H54 (cell line): ENCODE measurements at regions not wholly inside any gene's neighbourhood (a gene's known extent, or its start where the extent isn't known, plus 50 kb on each side); places are given as distances from the start of the nearest gene placed in this dataset.

Experiments
- DNase-seq: peaks from one replicate; pipeline ENCODE4 v3.0.0; 2011; ENCODE audit warnings: low spot score, mixed read lengths; ENCODE audit not compliant: insufficient read length
- FAIRE-seq: peaks from 3 replicates; lab custom pipeline; 2011; peaks lifted over from hg19 to GRCh38; lab: Jason Lieb, UNC
- POLR2A ChIP-seq: IDR thresholded peaks from 2 replicates; pipeline ENCODE4 v1.6.1; 2011; ENCODE audit warnings: low read depth, mild to moderate bottlenecking, low read length

DNA sequence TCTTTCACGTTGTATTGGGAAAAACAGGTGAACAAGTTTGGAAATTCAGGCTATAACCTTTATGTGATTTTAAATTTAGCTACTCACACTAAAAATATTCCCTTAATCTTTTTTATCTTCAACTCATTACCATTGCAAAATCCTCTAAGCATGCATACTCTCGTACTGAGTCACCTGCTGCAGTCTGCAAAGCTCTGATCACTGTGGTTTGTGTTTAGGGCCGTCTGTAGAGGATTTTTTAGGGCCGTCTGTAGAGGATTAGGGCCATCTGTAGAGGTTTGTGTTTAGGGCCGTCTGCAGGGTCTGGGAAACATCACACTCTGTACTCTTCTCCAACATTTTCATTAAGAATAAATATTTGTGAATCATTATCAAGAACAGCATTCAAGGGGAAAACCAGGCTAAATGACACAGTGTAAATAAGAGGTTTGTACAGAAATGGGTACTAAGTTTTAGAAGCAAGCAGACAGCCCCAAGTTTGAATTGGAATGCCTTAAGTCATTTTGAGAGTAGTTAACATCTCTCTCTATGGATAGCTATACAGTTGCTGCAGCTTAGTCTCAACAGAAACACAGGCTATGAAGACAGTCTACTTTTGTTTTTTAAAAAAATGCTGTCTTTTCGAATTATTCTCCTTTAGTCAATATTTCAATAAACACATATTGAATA, 155.0 kb upstream of the TSLP start:
- no peak for TF ChIP-seq POLR2A
- FAIRE-seq: no peak
- peak; percentile 12 for DNase-seq

DNA sequence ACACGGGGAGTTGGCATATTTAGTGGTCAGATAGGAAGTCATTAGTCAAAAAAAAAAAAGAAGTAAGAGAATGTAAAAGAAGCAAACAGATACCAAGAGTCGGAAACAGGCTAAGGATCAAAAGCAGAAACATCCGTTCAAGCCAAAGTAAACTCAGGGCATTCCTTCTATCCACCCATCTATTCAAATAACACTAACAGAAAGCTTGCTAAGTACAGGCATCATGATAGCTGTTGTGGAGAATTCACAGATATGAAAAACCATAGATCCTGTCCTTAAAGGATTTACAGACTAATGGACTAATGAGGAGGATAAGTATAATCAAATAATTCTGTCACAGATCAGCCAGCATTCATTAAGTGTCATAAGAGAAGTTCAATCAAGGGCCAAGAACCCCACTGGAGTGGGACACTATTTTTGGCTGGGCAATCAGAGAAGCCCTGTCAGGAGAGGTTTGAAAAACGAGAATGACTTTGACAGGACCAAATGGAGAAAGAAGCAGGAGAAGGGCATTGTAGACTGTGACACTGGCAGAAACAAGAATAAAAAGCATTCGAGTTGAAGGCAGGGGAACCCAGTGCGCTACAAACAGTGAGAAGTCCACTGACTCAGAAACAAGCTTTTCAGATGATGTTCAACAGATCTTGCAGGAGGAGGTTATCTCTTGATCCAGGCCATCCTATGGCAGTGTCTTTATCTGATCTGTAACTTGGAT, 154.2 kb upstream of the TSLP start:
- no peak for DNase-seq

DNA sequence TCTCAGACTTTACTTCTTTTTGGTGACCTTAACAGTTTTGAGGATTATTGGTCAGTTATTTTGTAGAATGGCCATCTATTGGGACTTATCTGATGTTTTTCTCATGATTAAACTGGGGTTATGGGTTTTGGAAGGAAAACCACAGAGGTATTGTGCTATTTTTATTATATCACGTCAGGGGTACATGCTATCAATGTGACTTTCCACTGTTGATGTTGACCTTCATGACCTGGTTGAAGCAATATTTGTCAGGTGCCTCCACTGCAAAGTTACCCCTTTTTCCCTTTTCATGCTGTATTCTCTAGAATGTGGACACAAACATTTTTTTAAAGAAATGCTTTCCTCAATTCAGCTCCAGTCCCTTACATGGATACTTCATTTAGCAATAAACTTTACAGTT, 152.8 kb upstream of the TSLP start:
- no peak for DNase-seq
- no peak for FAIRE-seq
- no peak for TF ChIP-seq POLR2A

More for the DNA sequence above, 154.2 kb upstream of the TSLP start:
- no peak for TF ChIP-seq POLR2A
- peak; percentile 11 for FAIRE-seq

DNA sequence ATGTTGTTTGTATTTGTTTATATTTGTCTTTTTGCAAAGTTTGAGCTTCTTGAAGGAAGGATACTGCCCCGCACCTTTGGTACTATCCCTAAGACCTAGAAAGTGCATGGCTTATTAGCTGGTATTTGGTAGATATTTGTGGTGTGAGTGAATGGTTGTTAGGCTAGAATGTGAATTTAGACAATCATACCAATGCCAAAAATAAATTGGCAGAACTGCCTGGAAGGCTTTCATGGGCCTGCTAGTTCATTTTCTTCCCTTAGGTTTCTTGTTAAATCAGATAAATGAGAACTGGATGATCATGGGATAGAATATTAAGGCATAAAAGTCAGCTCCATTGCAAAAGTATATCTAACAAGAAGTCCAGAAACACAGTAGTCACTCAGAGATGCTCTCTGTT, 147.5 kb upstream of the TSLP start:
- no peak for TF ChIP-seq POLR2A
- no peak for FAIRE-seq
- DNase-seq: no peak

DNA sequence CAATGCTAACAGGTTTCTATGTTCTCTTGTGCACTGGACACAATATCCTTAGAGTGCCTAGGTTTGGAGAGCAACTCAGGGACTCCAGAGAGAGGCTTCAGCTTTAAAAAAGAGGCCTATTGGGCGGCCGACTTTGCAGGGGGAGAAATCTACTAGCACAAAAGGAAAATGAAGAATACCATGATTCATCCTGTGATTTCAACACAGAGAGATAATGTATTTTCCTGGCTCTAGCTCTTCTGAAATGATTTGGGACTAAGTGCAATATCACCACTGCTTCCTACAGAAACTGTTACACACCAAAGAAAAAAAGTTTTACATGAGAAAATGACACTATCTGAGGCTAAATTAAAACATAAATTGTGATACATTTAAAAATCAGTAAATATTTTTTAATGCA, 146.1 kb upstream of the TSLP start:
- TF ChIP-seq POLR2A: no peak
- DNase-seq (no peak), FAIRE-seq (no peak)

DNA sequence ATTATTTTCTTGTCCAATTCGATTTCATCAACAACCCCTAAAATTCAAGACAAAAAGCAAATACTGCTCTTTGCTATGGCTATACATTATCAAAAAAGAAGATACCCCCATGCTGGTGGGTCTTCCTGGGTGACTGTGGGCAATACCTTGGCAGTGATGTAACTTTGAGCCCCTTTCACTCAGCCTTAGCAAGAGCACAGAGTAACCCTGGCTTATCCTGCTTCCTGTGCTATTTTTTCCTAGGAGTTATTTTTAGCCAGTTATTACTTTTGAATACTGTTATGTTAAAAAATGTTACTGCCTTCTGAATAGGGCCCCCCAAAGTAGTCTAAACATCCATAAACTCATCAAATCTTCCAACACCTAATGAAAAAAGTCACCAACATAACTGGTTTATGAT, 145.6 kb upstream of the TSLP start:
- no peak for DNase-seq
- FAIRE-seq: no peak
- TF ChIP-seq POLR2A: no peak

DNA sequence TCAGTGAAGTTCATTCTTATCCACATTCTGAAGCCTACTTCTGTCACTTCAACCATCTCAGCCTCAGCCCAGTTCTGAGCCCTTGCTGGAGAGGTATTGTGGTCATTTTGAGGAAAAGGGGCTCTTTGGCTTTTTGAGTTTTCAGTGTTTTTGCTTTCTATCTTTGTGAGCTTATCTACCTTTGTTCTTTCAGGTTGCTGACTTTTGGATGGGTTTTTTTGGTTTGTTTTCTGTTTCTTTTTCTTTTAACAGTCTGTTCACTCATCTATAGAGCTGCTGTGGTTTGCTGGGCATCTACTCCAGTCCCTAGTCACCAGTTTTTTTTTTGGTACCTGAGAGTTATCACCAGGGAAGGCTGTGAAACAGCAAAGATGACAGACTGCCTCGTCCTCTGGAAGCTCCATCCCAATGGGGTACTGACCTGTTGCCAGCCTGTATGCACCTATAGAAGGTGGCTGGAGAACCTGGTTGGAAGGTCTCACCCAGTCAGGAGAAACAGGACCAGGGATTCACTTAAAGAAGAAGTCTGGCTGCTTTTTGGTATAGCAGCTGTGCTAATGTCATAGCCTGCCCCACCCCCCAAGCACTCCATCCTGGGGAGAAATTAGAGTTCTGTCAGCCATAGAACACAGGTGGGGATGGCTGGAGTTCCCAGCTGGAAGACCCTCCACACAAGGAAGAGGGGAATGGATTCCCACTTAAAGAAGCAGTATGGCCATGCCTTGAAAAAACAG, 138.6 kb upstream of the TSLP start:
- TF ChIP-seq POLR2A: no peak
- no peak for DNase-seq
- no peak for FAIRE-seq

DNA sequence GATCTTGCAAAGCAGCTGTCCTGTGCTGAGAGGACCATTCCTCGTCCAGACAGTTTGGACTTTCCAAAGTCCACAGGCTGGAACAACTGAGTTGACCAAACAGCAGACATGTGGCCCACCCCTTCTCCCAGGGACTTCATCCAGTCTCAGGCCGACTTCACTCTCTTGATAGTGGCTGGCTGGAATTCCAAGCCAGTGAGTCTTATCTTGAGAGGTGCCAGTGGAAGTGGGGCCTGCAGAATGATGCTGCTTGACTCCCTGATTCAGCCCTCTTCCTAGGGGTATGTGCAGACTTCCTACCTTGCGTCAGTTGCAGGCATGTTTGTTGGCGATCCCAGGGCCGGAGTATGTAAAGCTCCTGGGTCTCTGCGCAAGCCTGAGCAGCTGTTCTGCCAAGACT, 131.4 kb upstream of the TSLP start:
- no peak for FAIRE-seq
- DNase-seq: no peak

DNA sequence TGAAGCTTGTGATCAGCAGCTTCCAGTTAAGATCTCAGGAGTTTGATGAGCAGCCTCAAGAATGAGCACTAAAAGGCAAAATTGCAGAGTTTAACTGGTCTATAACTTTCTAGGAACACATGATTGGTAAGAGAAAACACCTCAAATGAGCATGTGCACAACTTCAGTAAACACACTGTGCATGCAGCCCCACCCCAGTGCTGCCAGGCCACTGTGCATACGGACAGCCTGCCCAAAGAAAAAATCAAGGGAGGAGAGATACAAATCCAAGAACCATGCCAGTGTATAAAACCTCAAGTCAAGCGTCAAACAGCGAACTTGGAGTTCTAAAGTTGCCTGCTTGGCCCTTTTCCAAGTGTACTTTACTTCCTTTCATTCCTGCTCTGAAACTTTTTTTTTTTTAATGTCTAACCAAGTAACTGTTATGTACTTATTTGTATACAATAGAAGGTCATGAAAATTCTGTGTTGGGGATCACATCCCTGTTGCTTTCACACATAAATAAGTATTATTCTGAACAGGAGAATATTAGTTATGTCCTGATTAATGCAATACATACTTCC, 125.6 kb upstream of the TSLP start:
- FAIRE-seq (no peak), DNase-seq (no peak)
- TF ChIP-seq POLR2A: no peak

More for the DNA sequence above, 131.4 kb upstream of the TSLP start:
- TF ChIP-seq POLR2A: no peak

DNA sequence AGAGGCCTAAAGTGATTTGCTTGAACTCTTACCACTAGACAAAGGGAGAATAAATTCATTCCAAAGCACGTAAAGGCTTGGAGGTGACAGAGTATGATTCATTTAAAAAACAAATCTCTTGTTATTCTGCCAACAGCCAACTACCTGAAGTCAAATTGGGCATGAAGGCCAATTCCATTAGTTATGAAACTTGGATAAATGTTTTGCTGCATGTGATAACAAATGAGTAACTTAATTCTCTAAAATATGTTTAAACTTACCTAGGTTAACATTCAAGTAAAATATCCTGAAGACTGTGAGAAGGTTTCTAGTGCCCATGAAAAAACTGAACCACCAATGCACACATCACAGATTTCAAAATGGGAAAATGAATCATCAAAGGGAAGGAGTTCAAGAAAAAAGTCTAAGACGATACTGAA, 120.1 kb upstream of the TSLP start:
- no peak for TF ChIP-seq POLR2A
- no peak for DNase-seq
- no peak for FAIRE-seq

DNA sequence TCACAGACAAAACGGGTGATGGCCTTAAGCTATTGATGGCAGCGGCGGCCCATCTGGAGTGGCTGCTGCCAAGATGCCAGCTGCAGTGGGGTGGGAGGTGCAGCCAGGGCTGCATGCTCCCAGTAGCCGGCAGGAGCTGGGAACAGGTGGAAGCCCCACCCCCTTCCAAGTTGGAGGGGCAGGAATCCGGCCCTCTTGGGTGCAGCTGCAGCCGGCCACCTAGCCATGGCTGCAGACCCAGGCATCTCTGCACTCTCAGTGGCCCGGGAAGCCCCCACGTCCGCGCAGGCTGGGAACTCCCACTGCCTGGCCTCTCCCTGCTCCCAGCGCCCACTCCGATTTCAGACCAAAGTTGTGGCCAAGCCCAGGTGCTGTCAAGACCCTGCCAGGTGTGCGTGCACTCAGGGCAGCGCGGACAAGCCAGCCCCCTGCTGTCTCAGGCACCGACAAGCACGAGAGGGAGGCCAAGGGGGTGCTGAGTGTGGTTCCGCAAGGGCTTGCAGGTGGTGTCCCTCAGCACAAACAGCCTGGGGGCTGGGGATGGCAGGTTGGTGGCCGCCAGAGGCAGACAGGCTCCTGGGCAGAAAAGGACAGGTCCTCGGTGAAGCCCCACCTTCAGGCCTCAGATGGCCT, 115.1 kb upstream of the TSLP start:
- TF ChIP-seq POLR2A: no peak
- FAIRE-seq (no peak), DNase-seq (no peak)

DNA sequence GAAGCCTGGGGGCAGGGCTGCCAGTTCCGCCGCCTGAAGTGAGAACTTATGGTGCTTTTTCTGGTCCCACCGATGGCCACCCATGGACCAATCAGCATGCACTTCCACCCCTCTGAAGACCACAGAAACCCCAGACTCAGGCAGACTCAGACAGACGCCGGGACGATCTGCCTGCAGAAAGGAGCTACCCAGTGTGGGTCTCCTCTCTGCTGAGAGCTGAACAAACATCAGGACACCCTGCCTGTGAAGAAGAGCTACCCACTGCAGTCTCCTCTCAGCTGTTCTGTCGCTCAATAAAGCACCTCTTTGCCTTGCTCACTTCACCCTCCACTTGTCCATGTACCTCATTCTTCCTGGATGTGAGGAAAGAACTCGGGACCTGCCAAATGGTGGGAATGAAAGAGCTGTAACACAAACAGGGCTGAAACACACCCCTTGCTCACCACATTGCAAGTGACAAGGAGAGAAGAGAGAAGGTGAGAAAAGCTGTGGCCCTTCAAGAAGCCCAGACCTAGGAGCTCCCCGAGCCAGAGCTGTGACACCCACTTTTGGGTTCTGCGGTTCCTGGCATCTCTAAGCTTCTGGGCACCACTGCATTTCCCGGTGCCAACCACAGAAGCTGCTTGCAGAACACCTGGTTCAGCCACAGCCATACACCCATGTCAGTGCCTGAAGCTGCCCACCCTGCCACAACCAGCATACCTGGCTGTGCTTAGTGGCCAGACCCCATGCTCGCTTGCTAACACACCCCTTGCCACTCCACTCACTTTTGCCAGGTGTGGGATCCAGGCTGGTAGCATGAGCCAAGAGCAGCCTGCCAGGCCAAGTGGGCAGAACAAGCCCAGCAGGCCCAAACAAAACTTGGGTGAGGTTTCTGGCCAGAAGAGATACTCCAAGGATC, 114.3 kb upstream of the TSLP start:
- FAIRE-seq (no peak), DNase-seq (no peak)
- TF ChIP-seq POLR2A: no peak

DNA sequence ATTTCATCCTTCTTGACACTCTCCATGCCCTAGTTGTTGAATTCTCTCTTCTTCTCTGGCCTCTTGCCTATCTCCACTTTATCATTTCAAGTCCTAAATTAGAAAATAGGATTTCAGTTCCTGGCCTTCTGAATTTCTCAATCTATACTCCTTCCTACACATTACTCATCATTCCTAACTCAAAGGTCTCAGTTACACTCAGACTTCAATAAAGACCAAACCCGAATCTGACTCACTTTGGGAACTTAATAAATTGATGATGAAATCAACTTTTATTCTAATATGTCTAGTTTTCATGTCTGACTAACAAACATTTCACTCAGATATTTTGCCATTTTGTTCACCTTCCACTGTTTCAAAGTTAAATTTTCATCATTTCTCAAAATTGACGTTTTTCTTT, 113.6 kb upstream of the TSLP start:
- FAIRE-seq (no peak), DNase-seq (no peak)
- no peak for TF ChIP-seq POLR2A
